Loucy (cell line): ENCODE measurements at regions not wholly inside any gene's neighbourhood (a gene's known extent, or its start where the extent isn't known, plus 50 kb on each side); places are given as distances from the start of the nearest gene placed in this dataset.

Source experiments
- H2AFZ ChIP-seq: fragments of 200-600 bp; sonication (generic); 2 replicates; pipeline ENCODE4 v1.6.0; 2016; ENCODE audit warnings: antibody characterized with exemption, mild to moderate bottlenecking, low read length, moderate library complexity
- H3F3A ChIP-seq: fragments of 200-600 bp; 2 replicates; pipeline ENCODE4 v1.6.0; 2016; ENCODE audit warnings: antibody characterized with exemption, low read depth, mild to moderate bottlenecking
- H3K27me3 ChIP-seq: fragments of 200-600 bp; sonication (generic); 2 replicates; pipeline ENCODE4 v1.6.1; 2014; ENCODE audit warnings: low read length, mild to moderate bottlenecking; ENCODE audit not compliant: insufficient read depth, poor library complexity, severe bottlenecking
- H3K36me3 ChIP-seq: fragments of 200-600 bp; sonication (generic); 2 replicates; pipeline ENCODE4 v1.6.1; 2016; ENCODE audit warnings: low read length; ENCODE audit not compliant: insufficient read depth
- H3K4me1 ChIP-seq: fragments of 200-600 bp; sonication (generic); 2 replicates; pipeline ENCODE4 v1.5.1; 2014; ENCODE audit warnings: low read length, mild to moderate bottlenecking; ENCODE audit not compliant: insufficient read depth, poor library complexity, severe bottlenecking
- H3K4me2 ChIP-seq: fragments of 200-600 bp; sonication (generic); 2 replicates; pipeline ENCODE4 v1.6.0; 2014; ENCODE audit warnings: antibody characterized with exemption, low read length, low read depth, mild to moderate bottlenecking; ENCODE audit not compliant: poor library complexity, severe bottlenecking
- H3K4me3 ChIP-seq: fragments of 200-600 bp; sonication (generic); 2 replicates; pipeline ENCODE4 v1.5.1; 2014; ENCODE audit warnings: low read length, mild to moderate bottlenecking, mixed read lengths; ENCODE audit not compliant: poor library complexity, severe bottlenecking
- H3K79me2 ChIP-seq: fragments of 200-600 bp; sonication (generic); 2 replicates; pipeline ENCODE4 v1.6.1; 2014; ENCODE audit warnings: low read length; ENCODE audit not compliant: insufficient read depth
- H3K9ac ChIP-seq: fragments of 200-600 bp; sonication (generic); 2 replicates; pipeline ENCODE4 v1.6.0; 2014; ENCODE audit warnings: mild to moderate bottlenecking, low read depth, low read length, moderate library complexity; ENCODE audit not compliant: poor library complexity, severe bottlenecking
- H3K9me2 ChIP-seq: fragments of 200-600 bp; sonication (generic); replicated peaks from 2 replicates; pipeline ENCODE4 v1.6.1; 2016; ENCODE audit warnings: low read depth, low read length, mixed read lengths
- H3K9me3 ChIP-seq: fragments of 200-600 bp; sonication (generic); 2 replicates; pipeline ENCODE4 v1.6.1; 2014; ENCODE audit warnings: mild to moderate bottlenecking, antibody characterized with exemption, low read length, low read depth; ENCODE audit not compliant: insufficient read depth
- H4K20me1 ChIP-seq: fragments of 200-600 bp; sonication (generic); 2 replicates; pipeline ENCODE4 v1.6.0; 2014; ENCODE audit warnings: antibody characterized with exemption, low read length, mild to moderate bottlenecking; ENCODE audit not compliant: insufficient read depth, poor library complexity, severe bottlenecking
- EZH2phosphoT487 ChIP-seq: fragments of 200-600 bp; IDR thresholded peaks from 2 replicates; pipeline ENCODE4 v1.6.1; 2018; ENCODE audit warnings: antibody characterized with exemption, mild to moderate bottlenecking, moderate library complexity, borderline replicate concordance
- TF ChIP-seq, protein P1 (sequence below): fragments of 200-600 bp; sonication (generic); conservative IDR thresholded peaks from 2 replicates; pipeline ENCODE4 v1.5.1; 2014; ENCODE audit warnings: mild to moderate bottlenecking, antibody characterized with exemption, low read length

DNA sequence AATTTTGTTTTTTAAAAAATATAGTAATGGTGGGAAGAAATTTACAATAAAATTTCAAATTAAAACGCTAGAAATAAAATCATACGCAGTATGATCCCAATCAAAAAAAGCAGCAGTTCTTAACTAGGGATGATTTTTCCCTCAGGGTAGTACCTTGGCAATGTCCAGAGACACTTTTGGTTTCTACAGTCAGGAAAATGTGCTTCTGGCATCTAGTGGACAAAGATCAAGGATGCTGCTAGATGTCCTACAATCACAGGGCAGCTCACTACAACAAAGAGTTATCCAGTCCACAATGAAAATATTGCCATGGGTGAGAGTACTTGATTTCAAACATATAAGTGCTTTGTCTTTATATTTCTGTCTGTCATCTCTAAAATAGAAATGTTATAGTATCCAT lies 400.2 kb upstream of the SGCD start:
- Histone ChIP-seq H3F3A (no peaks in the 10 kb centered on the region), H3K36me3 (no peaks in the 10 kb centered on the region), H3K4me3 (no peak overlapping the region), H3K79me2 (no peaks in the 10 kb centered on the region), H2AFZ (no peak overlapping the region), H3K9me3 (no peaks in the 10 kb centered on the region), H3K4me2 (no peak overlapping the region), H3K4me1 (no peaks in the 10 kb centered on the region), H3K27me3 (no peaks in the 10 kb centered on the region), H4K20me1 (no peaks in the 10 kb centered on the region), H3K9ac (no peak overlapping the region), H3K9me2 (no peaks in the 10 kb centered on the region)
- TF ChIP-seq EZH2phosphoT487 = no peak
- TF ChIP-seq, protein P1, sequence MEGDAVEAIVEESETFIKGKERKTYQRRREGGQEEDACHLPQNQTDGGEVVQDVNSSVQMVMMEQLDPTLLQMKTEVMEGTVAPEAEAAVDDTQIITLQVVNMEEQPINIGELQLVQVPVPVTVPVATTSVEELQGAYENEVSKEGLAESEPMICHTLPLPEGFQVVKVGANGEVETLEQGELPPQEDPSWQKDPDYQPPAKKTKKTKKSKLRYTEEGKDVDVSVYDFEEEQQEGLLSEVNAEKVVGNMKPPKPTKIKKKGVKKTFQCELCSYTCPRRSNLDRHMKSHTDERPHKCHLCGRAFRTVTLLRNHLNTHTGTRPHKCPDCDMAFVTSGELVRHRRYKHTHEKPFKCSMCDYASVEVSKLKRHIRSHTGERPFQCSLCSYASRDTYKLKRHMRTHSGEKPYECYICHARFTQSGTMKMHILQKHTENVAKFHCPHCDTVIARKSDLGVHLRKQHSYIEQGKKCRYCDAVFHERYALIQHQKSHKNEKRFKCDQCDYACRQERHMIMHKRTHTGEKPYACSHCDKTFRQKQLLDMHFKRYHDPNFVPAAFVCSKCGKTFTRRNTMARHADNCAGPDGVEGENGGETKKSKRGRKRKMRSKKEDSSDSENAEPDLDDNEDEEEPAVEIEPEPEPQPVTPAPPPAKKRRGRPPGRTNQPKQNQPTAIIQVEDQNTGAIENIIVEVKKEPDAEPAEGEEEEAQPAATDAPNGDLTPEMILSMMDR = no peak

DNA sequence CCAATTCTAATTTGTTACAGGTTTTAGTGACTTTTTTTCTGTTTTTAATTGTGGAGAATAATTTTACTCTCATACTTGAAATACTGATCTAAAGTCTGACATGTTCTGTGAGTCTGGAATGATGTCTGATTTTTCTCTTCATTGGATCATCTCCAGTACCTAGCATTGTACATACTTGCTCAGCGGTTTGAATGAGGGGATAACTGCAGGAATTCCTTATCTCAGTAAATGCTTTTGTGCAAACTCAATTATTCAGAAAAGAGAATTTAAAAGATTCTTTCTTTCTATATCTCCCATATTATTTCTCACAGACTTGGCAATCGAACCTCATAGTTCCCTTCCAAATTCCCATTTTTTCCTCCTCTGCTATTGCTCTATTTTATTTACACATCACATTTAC lies 397.9 kb upstream of the SGCD start:
- Histone ChIP-seq H2AFZ (no peak overlapping the region), H3K9ac (no peak overlapping the region), H3K27me3 (no peaks in the 10 kb centered on the region), H4K20me1 (no peaks in the 10 kb centered on the region), H3K9me2 (no peaks in the 10 kb centered on the region), H3K4me1 (no peaks in the 10 kb centered on the region), H3K9me3 (no peaks in the 10 kb centered on the region), H3K79me2 (no peaks in the 10 kb centered on the region), H3K36me3 (no peaks in the 10 kb centered on the region), H3K4me2 (no peak overlapping the region), H3K4me3 (no peak overlapping the region), H3F3A (no peaks in the 10 kb centered on the region)
- no peak for TF ChIP-seq EZH2phosphoT487
- TF ChIP-seq, protein P1 = no peak

DNA sequence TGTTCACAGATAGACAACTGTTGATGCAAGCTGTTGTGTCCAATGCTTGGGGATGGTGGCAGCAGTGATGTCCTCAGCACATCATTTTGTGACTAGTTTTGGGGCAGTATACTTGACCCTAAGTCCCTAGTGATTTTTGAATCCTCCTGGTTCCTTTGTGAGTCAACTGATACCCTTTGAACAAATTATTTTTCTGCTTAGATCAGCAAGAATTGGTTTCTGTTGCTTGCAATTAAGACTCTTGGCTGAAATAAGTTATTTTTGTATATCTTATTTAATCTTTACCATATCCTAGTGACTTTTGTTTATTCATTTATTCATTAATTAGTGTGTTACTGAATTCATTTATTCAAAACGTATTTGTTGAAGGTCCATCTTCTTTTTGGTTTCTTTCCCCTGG lies 392.0 kb upstream of the SGCD start:
- TF ChIP-seq, protein P1 = no peak
- TF ChIP-seq EZH2phosphoT487 = no peak
- no peak overlapping the region for H2AFZ ChIP-seq
- H3K4me2 ChIP-seq = no peak overlapping the region
- no peak overlapping the region for H3K4me3 ChIP-seq
- no peaks in the 10 kb centered on the region for H3K79me2 ChIP-seq
- H3K36me3 ChIP-seq = no peaks in the 10 kb centered on the region
- H3F3A ChIP-seq = no peaks in the 10 kb centered on the region
- no peaks in the 10 kb centered on the region for H3K27me3 ChIP-seq
- no peaks in the 10 kb centered on the region for H3K9me2 ChIP-seq
- H3K9ac ChIP-seq = no peak overlapping the region
- no peaks in the 10 kb centered on the region for H4K20me1 ChIP-seq
- H3K4me1 ChIP-seq = no peaks in the 10 kb centered on the region
- no peaks in the 10 kb centered on the region for H3K9me3 ChIP-seq
